HepG2 (cell line): ENCODE measurements at regions not wholly inside any gene's neighbourhood (a gene's known extent, or its start where the extent isn't known, plus 50 kb on each side); places are given as distances from the start of the nearest gene placed in this dataset.

Experiments used
- ATAC-seq: fragments of 200-7000 bp; cut with Tn5 transposase; 3 replicates; pipeline ENCODE4 v1.9.1; 2020; ENCODE audit warnings: mild to moderate bottlenecking, moderate library complexity
- BruUV-seq: library from RNA; stranded (reverse); fragments of 400-500 nt; replicated peaks from 2 replicates; lab custom pipeline; 2021; lab: Mats Ljungman, UMichigan
- CTCF ChIA-PET: fragments of 300-600 bp; formaldehyde crosslinking; extraction: SDS; loops from one replicate; lab custom pipeline; 2021; ENCODE audit warnings: low total read pairs, inconsistent platforms, low intra/inter-chr PET ratio; lab: Yijun Ruan, JAX
- POLR2A ChIA-PET: fragments of 350-600 bp; sonication (Branson Sonifier 250); formaldehyde crosslinking; loops from one replicate; lab custom pipeline; 2020; ENCODE audit warnings: antibody characterized with exemption, inconsistent platforms; lab: Yijun Ruan, JAX
- DNase-seq: peaks from one replicate; pipeline ENCODE4 v3.0.0-alpha.2; 2015; ENCODE audit warnings: low spot score
- FAIRE-seq: peaks from 3 replicates; lab custom pipeline; 2011; peaks lifted over from hg19 to GRCh38; lab: Jason Lieb, UNC
- H2AFZ ChIP-seq: one replicate; pipeline ENCODE4 v1.6.1; 2011; ENCODE audit warnings: low read length, inconsistent platforms
- H3K27ac ChIP-seq: fragments of 300-600 bp; 3 replicates; pipeline ENCODE4 v1.8.0; 2011; ENCODE audit warnings: mixed run types, mild to moderate bottlenecking, mixed read lengths, low read length, inconsistent platforms; ENCODE audit not compliant: insufficient read depth; ENCODE audit errors: extremely low read length
- H3K27me3 ChIP-seq, 2 experiments: fragments of 200-600 bp in 1 of 2; 2 replicates in 1 of 2; 3 replicates in 1 of 2; pipeline versions ENCODE4 v1.6.0 to v1.8.0; 2011; ENCODE audit warnings: low read length in 2 of 2, mild to moderate bottlenecking in 2 of 2, moderate library complexity in 2 of 2, inconsistent platforms in 1 of 2; ENCODE audit not compliant: insufficient read depth in 2 of 2, control insufficient read depth in 1 of 2
- H3K36me3 ChIP-seq, 2 experiments: fragments of 200-600 bp in 1 of 2; replicated peaks in 1 of 2; 2 replicates in 1 of 2; 3 replicates in 1 of 2; pipeline versions ENCODE4 v1.5.1 to v1.8.0; 2011; ENCODE audit warnings: low read length in 2 of 2, inconsistent platforms in 1 of 2; ENCODE audit not compliant: insufficient read depth in 2 of 2, control insufficient read depth in 1 of 2
- H3K4me1 ChIP-seq: 2 replicates; pipeline ENCODE4 v1.5.1; 2012; ENCODE audit warnings: low read length, inconsistent platforms; ENCODE audit not compliant: insufficient read depth
- H3K4me2 ChIP-seq: 2 replicates; pipeline ENCODE4 v1.6.0; 2011; ENCODE audit warnings: low read depth, low read length, inconsistent platforms
- H3K4me3 ChIP-seq, 3 experiments: fragments of 200-600 bp in 1 of 3; sonication (generic), shearing (Covaris generic) in 1 of 3; replicated peaks in 1 of 3; 2 replicates each; pipeline ENCODE4 v1.5.1; 2011 to 2016; ENCODE audit warnings: low read length in 3 of 3, inconsistent platforms in 2 of 3, low read depth in 2 of 3, mild to moderate bottlenecking in 2 of 3, control low read depth in 1 of 3, mixed read lengths in 1 of 3; ENCODE audit not compliant: insufficient read depth in 1 of 3
- H3K79me2 ChIP-seq: one replicate; pipeline ENCODE4 v1.6.1; 2011; ENCODE audit warnings: low read length, inconsistent platforms; ENCODE audit not compliant: insufficient read depth
- H3K9ac ChIP-seq: 2 replicates; pipeline ENCODE4 v1.6.0; 2011; ENCODE audit warnings: mild to moderate bottlenecking, low read depth, low read length, inconsistent platforms; ENCODE audit not compliant: insufficient read depth
- H3K9me3 ChIP-seq: 2 replicates; pipeline ENCODE4 v1.5.1; 2012; ENCODE audit warnings: mild to moderate bottlenecking, low read length
- H4K20me1 ChIP-seq: 2 replicates; pipeline ENCODE4 v1.6.0; 2011; ENCODE audit warnings: inconsistent platforms, mild to moderate bottlenecking, low read length, moderate library complexity; ENCODE audit not compliant: insufficient read depth
- CREB1 ChIP-seq, 2 experiments: fragments of 450-650 bp in 1 of 2; IDR thresholded peaks; 2 replicates each; pipeline ENCODE4 v1.6.1; 2016 to 2017; ENCODE audit warnings: control low read depth in 1 of 2, mild to moderate bottlenecking in 1 of 2, missing compliant biosample characterization in 1 of 2, missing genetic modification characterization in 1 of 2
- MIER3 ChIP-seq: IDR thresholded peaks from 2 replicates; pipeline ENCODE4 v1.6.1; 2016; ENCODE audit warnings: missing compliant biosample characterization, borderline replicate concordance
- MTA3 ChIP-seq: sonication (generic); formaldehyde crosslinking; IDR thresholded peaks from 2 replicates; pipeline ENCODE4 v1.4.0; 2020; ENCODE audit warnings: missing genetic modification reagents
- U2AF2 ChIP-seq: fragments of 200-400 bp; formaldehyde crosslinking; IDR thresholded peaks from 2 replicates; pipeline ENCODE4 v1.6.1; 2017; ENCODE audit warnings: low read depth, mild to moderate bottlenecking, low read length
- ZFP90 ChIP-seq: sonication (generic); formaldehyde crosslinking; IDR thresholded peaks from 2 replicates; pipeline ENCODE4 v1.8.0; 2022; ENCODE audit warnings: missing genetic modification reagents, mild to moderate bottlenecking, inconsistent platforms, borderline replicate concordance
- WGBS: methylation state at CpG from one replicate; pipeline ENCODE4 v1.1.6; 2017; ENCODE audit warnings: low lambda C conversion rate; 5-methylcytosine and 5-hydroxymethylcytosine counted together
- in situ Hi-C: cut with HindIII; loops from 2 replicates; pipeline ENCODE4 v1.10.0; 2017; ENCODE audit warnings: low pct_unique_long_range_greater_than_20kb; ENCODE audit not compliant: extremely low pct_ligation_motif_present
- intact Hi-C: fragments of 100-400 bp; cut with micrococcal nuclease; formaldehyde crosslinking; loops from one replicate; pipeline ENCODE4 v1.10.0; 2022; ENCODE audit not compliant: unreplicated experiment
- TF ChIP-seq, protein P1 (sequence below): sonication (generic); formaldehyde crosslinking; IDR thresholded peaks from 2 replicates; pipeline ENCODE4 v1.5.0; 2020; ENCODE audit warnings: mild to moderate bottlenecking, missing genetic modification reagents, moderate library complexity

DNA sequence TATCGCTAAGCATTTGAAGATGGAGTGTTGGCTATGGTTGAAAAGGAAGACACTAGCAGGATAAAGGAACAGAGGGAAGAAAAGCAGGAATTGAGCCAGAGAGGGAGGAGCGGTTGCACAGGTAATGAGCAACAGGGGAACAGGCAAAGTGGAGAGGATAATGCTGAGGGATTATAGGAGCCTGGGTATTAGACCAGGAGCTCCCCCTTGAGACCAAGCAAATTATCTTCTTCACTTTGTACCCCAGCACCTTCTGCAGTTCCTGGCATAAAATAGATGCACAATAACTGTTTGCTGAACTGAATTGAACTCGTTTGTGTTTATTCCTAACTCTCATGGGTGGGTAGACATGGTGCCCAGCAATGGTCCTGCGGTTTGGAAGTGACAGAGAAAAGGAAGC is 54.6 kb upstream of the OR5P2 start:
- in situ Hi-C loops = no loop called here
- ATAC-seq (peak; percentile 58), DNase-seq (peak; percentile 2)
- no peak overlapping the region for H3K4me3 ChIP-seq
- WGBS = 25% methylated on average over 4 of the region's 4 CpGs
- H3K9ac ChIP-seq = no peak overlapping the region
- H3K9me3 ChIP-seq = no peaks in the 10 kb centered on the region
- CTCF ChIA-PET = no interaction called here
- no peaks in the 10 kb centered on the region for H3K36me3 ChIP-seq
- no peak overlapping the region for H3K27ac ChIP-seq
- no peaks in the 10 kb centered on the region for H3K79me2 ChIP-seq
- BruUV-seq = no TSS peak
- no peak overlapping the region for H3K4me2 ChIP-seq
- H3K4me1 ChIP-seq = no peaks in the 10 kb centered on the region
- H4K20me1 ChIP-seq = no peaks in the 10 kb centered on the region
- TF ChIP-seq, protein P1, sequence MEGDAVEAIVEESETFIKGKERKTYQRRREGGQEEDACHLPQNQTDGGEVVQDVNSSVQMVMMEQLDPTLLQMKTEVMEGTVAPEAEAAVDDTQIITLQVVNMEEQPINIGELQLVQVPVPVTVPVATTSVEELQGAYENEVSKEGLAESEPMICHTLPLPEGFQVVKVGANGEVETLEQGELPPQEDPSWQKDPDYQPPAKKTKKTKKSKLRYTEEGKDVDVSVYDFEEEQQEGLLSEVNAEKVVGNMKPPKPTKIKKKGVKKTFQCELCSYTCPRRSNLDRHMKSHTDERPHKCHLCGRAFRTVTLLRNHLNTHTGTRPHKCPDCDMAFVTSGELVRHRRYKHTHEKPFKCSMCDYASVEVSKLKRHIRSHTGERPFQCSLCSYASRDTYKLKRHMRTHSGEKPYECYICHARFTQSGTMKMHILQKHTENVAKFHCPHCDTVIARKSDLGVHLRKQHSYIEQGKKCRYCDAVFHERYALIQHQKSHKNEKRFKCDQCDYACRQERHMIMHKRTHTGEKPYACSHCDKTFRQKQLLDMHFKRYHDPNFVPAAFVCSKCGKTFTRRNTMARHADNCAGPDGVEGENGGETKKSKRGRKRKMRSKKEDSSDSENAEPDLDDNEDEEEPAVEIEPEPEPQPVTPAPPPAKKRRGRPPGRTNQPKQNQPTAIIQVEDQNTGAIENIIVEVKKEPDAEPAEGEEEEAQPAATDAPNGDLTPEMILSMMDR (CRISPR knock-in tag) = peak; percentile 24
- no peak for TF ChIP-seq ZFP90
- no peak for TF ChIP-seq U2AF2
- TF ChIP-seq MIER3 (CRISPR knock-in tag) = no peak
- TF ChIP-seq, all 625 proteins: peak for 1
- FAIRE-seq = no peak
- H3K27me3 ChIP-seq = no peaks in the 10 kb centered on the region; a peak in 1 of 5 replicates
- intact Hi-C loops = no loop called here
- POLR2A ChIA-PET = no interaction called here
- no peak overlapping the region for H2AFZ ChIP-seq

DNA sequence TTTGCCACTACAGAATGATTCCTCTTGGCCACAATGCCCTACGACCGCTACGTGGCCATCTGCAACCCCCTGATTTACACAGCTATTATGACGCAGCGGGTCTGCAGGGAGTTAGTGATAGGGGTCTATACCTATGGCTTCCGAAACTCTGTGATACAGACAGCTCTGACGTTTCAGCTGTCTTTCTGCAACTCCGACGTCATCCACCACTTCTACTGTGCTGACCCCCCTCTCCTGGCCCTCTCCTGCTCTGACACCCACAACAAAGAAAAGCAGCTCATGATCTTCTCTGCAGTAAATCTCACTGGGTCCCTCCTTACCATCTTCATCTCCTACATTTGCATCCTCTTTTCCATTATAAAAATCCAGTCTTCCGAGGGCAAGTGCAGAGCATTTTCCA is 52.3 kb upstream of the OR5P2 start:
- CTCF ChIA-PET = no interaction called here
- FAIRE-seq (no peak), DNase-seq (no peak), ATAC-seq (no peak)
- Histone ChIP-seq H3K79me2 (no peaks in the 10 kb centered on the region), H3K27ac (no peak overlapping the region), H3K4me3 (no peak overlapping the region), H3K9ac (no peak overlapping the region), H2AFZ (no peak overlapping the region), H3K4me1 (no peaks in the 10 kb centered on the region), H3K36me3 (no peaks in the 10 kb centered on the region), H3K9me3 (no peaks in the 10 kb centered on the region), H3K27me3 (no peaks in the 10 kb centered on the region; a peak in 1 of 5 replicates), H3K4me2 (no peak overlapping the region), H4K20me1 (no peaks in the 10 kb centered on the region)
- in situ Hi-C loops (no loop called here), intact Hi-C loops (no loop called here)
- POLR2A ChIA-PET = no interaction called here
- TF ChIP-seq CREB1 (IDR thresholded peaks at IDR 0.05) (peak; percentile 36; the same call in 1 of the 2 replicates), CREB1 (CRISPR knock-in tag; IDR thresholded peaks at IDR 0.05) (no peak), MTA3 (CRISPR knock-in tag) (no peak)
- WGBS = 24% methylated on average over 10 of the region's 10 CpGs
- BruUV-seq = no TSS peak
